Activated CD8-positive, alpha-beta memory T cell treated with anti-CD3 and anti-CD28 coated beads, Interleukin-2, amount 50 U/mL, for 24 hours (primary cell): ENCODE measurements at regions not wholly inside any gene's neighbourhood (a gene's known extent, or its start where the extent isn't known, plus 50 kb on each side); places are given as distances from the start of the nearest gene placed in this dataset.

Source experiments
- DNase-seq: peaks from one replicate; pipeline ENCODE4 v3.0.0-alpha.2; 2020; ENCODE audit errors: extremely low read depth

DNA sequence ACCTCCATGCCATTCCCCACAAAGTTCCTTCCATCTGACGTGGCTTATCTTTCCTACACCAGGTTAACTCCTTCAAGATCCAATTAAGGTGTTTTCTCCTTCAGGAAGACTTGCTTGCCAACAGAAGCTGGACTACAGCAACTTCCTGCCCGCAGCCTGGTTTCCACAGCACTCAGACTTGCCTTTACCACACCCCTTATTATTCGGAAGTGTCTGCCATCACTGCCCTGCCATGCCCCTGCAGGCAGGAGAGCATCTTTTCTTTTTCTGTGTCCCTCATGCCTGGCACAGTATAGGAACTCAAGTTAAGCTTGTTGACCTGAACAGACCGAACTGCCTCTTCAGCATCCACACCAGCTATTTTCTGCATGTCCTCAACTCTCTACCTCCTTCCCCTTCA, 168.0 kb downstream of the FOXO1 start:
- no peak for DNase-seq

DNA sequence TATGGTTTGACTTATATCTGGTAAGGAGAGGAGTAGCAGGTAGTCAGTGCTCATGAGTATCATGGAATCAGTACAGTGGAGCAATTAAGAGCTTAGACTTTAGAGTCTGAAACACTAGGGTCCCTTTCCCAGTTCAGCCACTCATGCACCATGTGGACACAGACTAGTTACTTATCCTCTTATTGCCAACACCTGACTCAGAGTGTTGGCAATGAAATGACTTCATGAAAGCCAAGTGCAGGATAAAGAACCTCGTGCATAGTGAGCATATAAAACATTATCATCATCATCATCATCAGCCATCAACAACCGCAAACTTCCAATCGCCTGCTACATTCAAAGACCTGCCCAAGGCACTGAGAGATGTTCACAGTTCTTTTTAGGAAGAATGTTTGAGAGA, 164.2 kb downstream of the FOXO1 start:
- no peak for DNase-seq

GRCh38 chr13:40503011-40503410, 163.4 kb downstream of the FOXO1 start:
- DNase-seq, result no peak

GRCh38 chr13:40503966-40504591, 162.4 kb downstream of the FOXO1 start:
- no peak for DNase-seq

DNA sequence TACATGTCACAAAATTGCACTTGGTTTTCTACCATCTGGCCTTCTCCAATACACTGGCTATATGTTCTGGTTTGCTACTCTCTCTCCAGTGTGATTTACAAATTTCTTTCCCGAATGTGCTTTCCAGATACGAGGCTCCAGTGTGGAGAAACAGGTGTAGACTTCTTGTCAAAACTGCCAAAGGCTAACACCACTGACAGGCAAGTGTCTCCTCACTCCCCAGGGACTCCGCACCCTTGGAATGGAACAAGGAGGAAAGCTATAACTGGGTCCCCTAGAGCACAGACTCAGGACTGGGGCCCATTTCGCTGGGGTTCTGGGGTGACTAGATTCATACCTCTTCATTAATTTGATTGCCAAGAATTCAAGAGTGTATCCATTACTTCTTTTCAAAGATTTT, 161.8 kb downstream of the FOXO1 start:
- no peak for DNase-seq

DNA sequence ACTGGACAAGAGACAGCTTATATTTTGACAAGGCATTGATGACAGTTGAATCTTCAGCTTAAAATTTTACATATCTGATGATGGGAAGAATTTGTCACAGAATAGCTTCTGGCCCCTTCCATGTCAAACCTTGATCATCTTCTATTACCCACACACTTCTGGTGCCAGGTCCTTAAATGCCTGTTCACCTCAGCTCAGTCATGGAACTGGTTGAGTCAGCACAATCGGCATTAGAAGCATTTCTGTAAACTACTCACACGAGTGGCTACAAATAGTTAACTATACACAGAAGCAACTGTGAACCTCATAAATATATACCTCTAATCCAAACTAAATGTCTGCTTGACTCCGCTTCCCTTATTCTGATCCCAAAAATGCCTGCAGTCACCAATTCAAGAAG, 161.2 kb downstream of the FOXO1 start:
- DNase-seq, result no peak
